HepG2 (cell line): ENCODE measurements at regions not wholly inside any gene's neighbourhood (a gene's known extent, or its start where the extent isn't known, plus 50 kb on each side); places are given as distances from the start of the nearest gene placed in this dataset.

Experiments
- ATAC-seq: fragments of 200-7000 bp; cut with Tn5 transposase; 3 replicates; pipeline ENCODE4 v1.9.1; 2020; ENCODE audit warnings: mild to moderate bottlenecking, moderate library complexity
- BruUV-seq: library from RNA; stranded (reverse); fragments of 400-500 nt; replicated peaks from 2 replicates; lab custom pipeline; 2021; lab: Mats Ljungman, UMichigan
- CTCF ChIA-PET: fragments of 300-600 bp; formaldehyde crosslinking; extraction: SDS; loops from one replicate; lab custom pipeline; 2021; ENCODE audit warnings: low total read pairs, inconsistent platforms, low intra/inter-chr PET ratio; lab: Yijun Ruan, JAX
- POLR2A ChIA-PET: fragments of 350-600 bp; sonication (Branson Sonifier 250); formaldehyde crosslinking; loops from one replicate; lab custom pipeline; 2020; ENCODE audit warnings: antibody characterized with exemption, inconsistent platforms; lab: Yijun Ruan, JAX
- DNase-seq: peaks from one replicate; pipeline ENCODE4 v3.0.0-alpha.2; 2015; ENCODE audit warnings: low spot score
- FAIRE-seq: peaks from 3 replicates; lab custom pipeline; 2011; peaks lifted over from hg19 to GRCh38; lab: Jason Lieb, UNC
- H2AFZ ChIP-seq: one replicate; pipeline ENCODE4 v1.6.1; 2011; ENCODE audit warnings: low read length, inconsistent platforms
- H3K27ac ChIP-seq: fragments of 300-600 bp; 3 replicates; pipeline ENCODE4 v1.8.0; 2011; ENCODE audit warnings: mixed run types, mild to moderate bottlenecking, mixed read lengths, low read length, inconsistent platforms; ENCODE audit not compliant: insufficient read depth; ENCODE audit errors: extremely low read length
- H3K27me3 ChIP-seq, 2 experiments: fragments of 200-600 bp in 1 of 2; 2 replicates in 1 of 2; 3 replicates in 1 of 2; pipeline versions ENCODE4 v1.6.0 to v1.8.0; 2011; ENCODE audit warnings: low read length in 2 of 2, mild to moderate bottlenecking in 2 of 2, moderate library complexity in 2 of 2, inconsistent platforms in 1 of 2; ENCODE audit not compliant: insufficient read depth in 2 of 2, control insufficient read depth in 1 of 2
- H3K36me3 ChIP-seq, 2 experiments: fragments of 200-600 bp in 1 of 2; replicated peaks in 1 of 2; 2 replicates in 1 of 2; 3 replicates in 1 of 2; pipeline versions ENCODE4 v1.5.1 to v1.8.0; 2011; ENCODE audit warnings: low read length in 2 of 2, inconsistent platforms in 1 of 2; ENCODE audit not compliant: insufficient read depth in 2 of 2, control insufficient read depth in 1 of 2
- H3K4me1 ChIP-seq: 2 replicates; pipeline ENCODE4 v1.5.1; 2012; ENCODE audit warnings: low read length, inconsistent platforms; ENCODE audit not compliant: insufficient read depth
- H3K4me2 ChIP-seq: 2 replicates; pipeline ENCODE4 v1.6.0; 2011; ENCODE audit warnings: low read depth, low read length, inconsistent platforms
- H3K4me3 ChIP-seq, 3 experiments: fragments of 200-600 bp in 1 of 3; sonication (generic), shearing (Covaris generic) in 1 of 3; replicated peaks in 1 of 3; 2 replicates each; pipeline ENCODE4 v1.5.1; 2011 to 2016; ENCODE audit warnings: low read length in 3 of 3, inconsistent platforms in 2 of 3, low read depth in 2 of 3, mild to moderate bottlenecking in 2 of 3, control low read depth in 1 of 3, mixed read lengths in 1 of 3; ENCODE audit not compliant: insufficient read depth in 1 of 3
- H3K79me2 ChIP-seq: one replicate; pipeline ENCODE4 v1.6.1; 2011; ENCODE audit warnings: low read length, inconsistent platforms; ENCODE audit not compliant: insufficient read depth
- H3K9ac ChIP-seq: 2 replicates; pipeline ENCODE4 v1.6.0; 2011; ENCODE audit warnings: mild to moderate bottlenecking, low read depth, low read length, inconsistent platforms; ENCODE audit not compliant: insufficient read depth
- H3K9me3 ChIP-seq: 2 replicates; pipeline ENCODE4 v1.5.1; 2012; ENCODE audit warnings: mild to moderate bottlenecking, low read length
- H4K20me1 ChIP-seq: 2 replicates; pipeline ENCODE4 v1.6.0; 2011; ENCODE audit warnings: inconsistent platforms, mild to moderate bottlenecking, low read length, moderate library complexity; ENCODE audit not compliant: insufficient read depth
- DNMT1 ChIP-seq: sonication (generic); formaldehyde crosslinking; IDR thresholded peaks from 2 replicates; pipeline ENCODE4 v1.5.1; 2020; ENCODE audit warnings: mild to moderate bottlenecking, missing genetic modification reagents
- FOXA1 ChIP-seq, 2 experiments: fragments of 450-650 bp in 1 of 2; sonication (generic) in 1 of 2; formaldehyde crosslinking in 1 of 2; IDR thresholded peaks; 2 replicates each; pipeline versions ENCODE4 v1.4.0 to v1.6.1; 2016 to 2020; ENCODE audit warnings: missing genetic modification reagents in 1 of 2
- GABPB1 ChIP-seq: IDR thresholded peaks from 2 replicates; pipeline ENCODE4 v1.6.1; 2016; ENCODE audit warnings: mild to moderate bottlenecking, missing genetic modification reagents, moderate library complexity, missing compliant biosample characterization
- KDM3A ChIP-seq: IDR thresholded peaks from 2 replicates; pipeline ENCODE4 v1.6.1; 2018; ENCODE audit warnings: low read depth, missing compliant biosample characterization
- KLF16 ChIP-seq, 2 experiments: sonication (generic) in 1 of 2; formaldehyde crosslinking in 1 of 2; IDR thresholded peaks; 2 replicates each; pipeline versions ENCODE4 v1.6.1 to v1.8.0; 2016 to 2023; ENCODE audit warnings: missing genetic modification reagents in 2 of 2, missing compliant biosample characterization in 1 of 2
- NCOA2 ChIP-seq: sonication (generic); formaldehyde crosslinking; IDR thresholded peaks from 2 replicates; pipeline ENCODE4 v1.8.0; 2022; ENCODE audit warnings: inconsistent platforms
- RCOR2 ChIP-seq: IDR thresholded peaks from 2 replicates; pipeline ENCODE4 v1.6.1; 2016; ENCODE audit warnings: missing biosample characterization, missing genetic modification reagents
- REPIN1 ChIP-seq: sonication (generic); formaldehyde crosslinking; IDR thresholded peaks from 2 replicates; pipeline ENCODE4 v1.8.0; 2022; ENCODE audit warnings: missing genetic modification reagents, low read depth, mild to moderate bottlenecking, borderline replicate concordance
- TCF7L2 ChIP-seq: IDR thresholded peaks from 2 replicates; pipeline ENCODE4 v1.6.1; 2011; ENCODE audit warnings: mild to moderate bottlenecking, low read depth, low read length, moderate library complexity
- ZEB1 ChIP-seq: IDR thresholded peaks from 2 replicates; pipeline ENCODE4 v1.6.1; 2012; ENCODE audit warnings: mild to moderate bottlenecking, low read depth, inconsistent platforms; ENCODE audit not compliant: insufficient replicate concordance
- WGBS: methylation state at CpG from one replicate; pipeline ENCODE4 v1.1.6; 2017; ENCODE audit warnings: low lambda C conversion rate; 5-methylcytosine and 5-hydroxymethylcytosine counted together
- in situ Hi-C: cut with HindIII; loops from 2 replicates; pipeline ENCODE4 v1.10.0; 2017; ENCODE audit warnings: low pct_unique_long_range_greater_than_20kb; ENCODE audit not compliant: extremely low pct_ligation_motif_present
- intact Hi-C: fragments of 100-400 bp; cut with micrococcal nuclease; formaldehyde crosslinking; loops from one replicate; pipeline ENCODE4 v1.10.0; 2022; ENCODE audit not compliant: unreplicated experiment

DNA sequence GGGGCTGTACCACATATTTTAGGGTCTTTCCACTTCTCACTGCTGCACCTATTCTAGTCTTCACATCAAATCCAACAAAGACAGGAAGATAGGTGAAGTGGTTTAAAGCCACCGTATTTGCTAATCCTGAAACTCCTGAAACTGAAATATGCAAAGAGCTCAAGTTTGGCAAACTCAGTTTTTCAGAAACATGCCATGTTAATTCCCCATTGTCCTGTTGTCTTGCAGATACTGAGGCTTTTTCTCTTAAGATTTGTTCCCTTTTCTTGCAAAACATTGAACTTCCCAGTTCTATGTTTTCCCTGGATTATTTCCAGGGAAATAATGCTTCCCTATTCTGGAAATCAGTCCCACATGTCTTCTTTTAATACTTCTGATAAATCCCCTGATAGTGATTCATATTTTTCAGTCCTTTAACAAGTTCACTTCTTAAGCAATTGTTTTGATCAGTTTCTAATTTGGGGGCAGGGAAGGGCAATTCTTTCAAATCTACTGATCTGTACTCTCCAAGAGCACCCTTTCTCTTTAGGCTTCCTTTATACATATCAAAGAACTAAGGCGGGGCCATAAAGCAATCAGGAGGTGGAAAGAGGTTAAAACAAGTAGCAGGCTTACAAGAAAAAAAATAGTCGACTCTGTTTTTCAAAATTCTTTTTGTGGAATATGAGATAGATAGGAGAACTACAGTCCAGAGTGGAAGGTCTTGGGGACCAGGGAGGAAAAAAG, 648.5 kb downstream of the BNC2 start (continued):
- TF ChIP-seq DNMT1 (CRISPR knock-in tag) (no peak), KDM3A (CRISPR knock-in tag) (no peak), GABPB1 (no peak)

DNA sequence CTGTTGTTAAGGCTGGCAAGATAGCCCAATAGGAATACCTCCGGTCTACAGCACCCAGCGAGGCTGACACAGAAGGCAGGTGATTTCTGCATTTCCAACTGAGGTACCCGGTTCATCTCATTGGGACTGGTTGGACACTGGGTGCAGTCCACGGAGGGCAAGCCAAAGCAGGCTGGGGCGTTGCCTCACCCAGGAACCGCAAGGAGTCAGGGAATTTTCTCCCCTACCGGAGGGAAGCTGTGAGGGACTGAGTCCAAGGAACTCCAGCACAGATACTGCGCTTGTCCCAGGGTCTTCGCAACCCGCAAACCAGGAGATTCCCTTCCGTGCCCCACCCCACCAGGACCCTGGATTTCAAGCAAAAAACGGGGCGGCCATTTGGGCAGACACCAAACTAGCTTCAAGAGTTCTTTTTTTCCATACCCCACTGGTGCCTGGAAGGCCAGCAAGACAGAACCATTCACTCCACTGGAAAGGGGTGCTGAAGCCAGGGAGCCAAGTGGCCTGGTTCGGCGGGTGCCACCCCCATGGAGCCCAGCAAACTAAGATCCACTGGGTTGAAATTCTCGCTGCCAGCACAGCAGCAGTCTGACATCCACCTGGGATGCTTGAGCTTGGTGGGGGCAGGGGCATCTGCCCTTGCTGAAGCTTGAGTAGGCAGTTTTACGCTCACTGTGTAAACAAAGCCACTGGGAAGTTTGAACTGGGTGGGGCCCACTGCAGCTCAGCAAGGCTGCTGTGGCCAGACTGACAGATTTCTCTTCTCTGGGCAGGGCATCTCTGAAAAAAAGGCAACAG, 647.2 kb downstream of the BNC2 start:
- no peaks in the 10 kb centered on the region for H4K20me1 ChIP-seq
- intact Hi-C loops: no loop called here
- no peak overlapping the region for H3K9ac ChIP-seq
- no peaks in the 10 kb centered on the region for H3K36me3 ChIP-seq
- POLR2A ChIA-PET: no interaction called here
- H2AFZ ChIP-seq: no peak overlapping the region
- no peak overlapping the region for H3K27ac ChIP-seq
- no peaks in the 10 kb centered on the region for H3K9me3 ChIP-seq
- H3K27me3 ChIP-seq: peaks cover 0 to 3% of the 10 kb centered on the region in 2 experiments; a peak in 1 of 5 replicates
- no peak for TF ChIP-seq ZEB1
- no peak for TF ChIP-seq KLF16 (CRISPR knock-in tag; IDR thresholded peaks at IDR 0.05)
- TF ChIP-seq RCOR2 (CRISPR knock-in tag): no peak
- no peak for TF ChIP-seq FOXA1 (IDR thresholded peaks at IDR 0.05)
- TF ChIP-seq FOXA1 (CRISPR knock-in tag; IDR thresholded peaks at IDR 0.05): peak; percentile 38; the same call in 1 of the 2 replicates
- TF ChIP-seq TCF7L2: no peak
- TF ChIP-seq REPIN1 (CRISPR knock-in tag): no peak
- no peak for TF ChIP-seq NCOA2 (CRISPR knock-in tag)
- H3K4me3 ChIP-seq: no peak overlapping the region
- CTCF ChIA-PET: no interaction called here
- no peak for FAIRE-seq
- H3K4me1 ChIP-seq: no peaks in the 10 kb centered on the region
- WGBS: 41% methylated on average over 10 of the region's 17 CpGs
- H3K79me2 ChIP-seq: no peaks in the 10 kb centered on the region
- no peak for DNase-seq
- in situ Hi-C loops: no loop called here
- H3K4me2 ChIP-seq: no peak overlapping the region
- no TSS peak for BruUV-seq
- no peak for ATAC-seq
